ENCODE measurements at regions not wholly inside any gene's neighbourhood (a gene's known extent, or its start where the extent isn't known, plus 50 kb on each side); places are given as distances from the start of the nearest gene placed in this dataset.

GRCh38 chr2:19484736-19485135 lies 126.3 kb upstream of the OSR1 start:
- peaks cover 3% of the 10 kb centered on the region for H3K27me3 ChIP-seq
- H3K4me3 ChIP-seq = no peak overlapping the region
- no peak overlapping the region for H3K27ac ChIP-seq
- H3K4me1 ChIP-seq (replicated peaks in 1 of 2) = no peaks in the 10 kb centered on the region
- no peaks in the 10 kb centered on the region for H3K36me3 ChIP-seq (replicated peaks in 1 of 2)
- no peaks in the 10 kb centered on the region for H3K9me3 ChIP-seq (replicated peaks in 1 of 3)
- intact Hi-C loops (cut with DNase I) = no loop called here
- TF ChIP-seq POLR2A (IDR thresholded peaks at IDR 0.05) = no peak
- TF ChIP-seq, protein P1, sequence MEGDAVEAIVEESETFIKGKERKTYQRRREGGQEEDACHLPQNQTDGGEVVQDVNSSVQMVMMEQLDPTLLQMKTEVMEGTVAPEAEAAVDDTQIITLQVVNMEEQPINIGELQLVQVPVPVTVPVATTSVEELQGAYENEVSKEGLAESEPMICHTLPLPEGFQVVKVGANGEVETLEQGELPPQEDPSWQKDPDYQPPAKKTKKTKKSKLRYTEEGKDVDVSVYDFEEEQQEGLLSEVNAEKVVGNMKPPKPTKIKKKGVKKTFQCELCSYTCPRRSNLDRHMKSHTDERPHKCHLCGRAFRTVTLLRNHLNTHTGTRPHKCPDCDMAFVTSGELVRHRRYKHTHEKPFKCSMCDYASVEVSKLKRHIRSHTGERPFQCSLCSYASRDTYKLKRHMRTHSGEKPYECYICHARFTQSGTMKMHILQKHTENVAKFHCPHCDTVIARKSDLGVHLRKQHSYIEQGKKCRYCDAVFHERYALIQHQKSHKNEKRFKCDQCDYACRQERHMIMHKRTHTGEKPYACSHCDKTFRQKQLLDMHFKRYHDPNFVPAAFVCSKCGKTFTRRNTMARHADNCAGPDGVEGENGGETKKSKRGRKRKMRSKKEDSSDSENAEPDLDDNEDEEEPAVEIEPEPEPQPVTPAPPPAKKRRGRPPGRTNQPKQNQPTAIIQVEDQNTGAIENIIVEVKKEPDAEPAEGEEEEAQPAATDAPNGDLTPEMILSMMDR (IDR thresholded peaks at IDR 0.05) = no peak
- DNase-seq = no peak
- 85 to 100% (median 91%) methylated on average over 1 of the region's 1 CpG for WGBS, 4 donors

DNA sequence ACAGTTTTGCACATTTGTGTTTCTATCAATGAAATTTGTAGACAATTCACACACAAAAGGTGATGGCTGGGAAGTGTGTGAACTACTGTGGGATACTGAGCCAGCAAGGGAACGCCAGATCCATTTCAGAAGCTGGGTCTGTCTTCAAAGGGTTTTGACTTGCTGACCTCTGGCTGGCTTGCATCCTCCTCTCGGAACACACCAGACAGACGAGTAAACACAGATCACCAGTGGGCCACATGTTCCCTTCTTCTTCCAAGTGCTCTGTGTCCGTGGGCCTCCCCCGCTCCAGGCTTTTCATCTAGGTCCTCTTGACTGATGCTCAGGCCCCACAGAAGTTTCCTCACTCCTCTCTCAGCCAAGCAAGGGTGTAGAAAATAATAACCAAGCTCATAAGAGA lies 122.2 kb upstream of the OSR1 start:
- no peak for DNase-seq
- Histone ChIP-seq H3K27me3 (peaks cover 3% of the 10 kb centered on the region), H3K27ac (no peak overlapping the region), H3K36me3 (replicated peaks in 1 of 2) (no peaks in the 10 kb centered on the region), H3K4me3 (no peak overlapping the region), H3K9me3 (replicated peaks in 1 of 3) (no peaks in the 10 kb centered on the region), H3K4me1 (replicated peaks in 1 of 2) (no peaks in the 10 kb centered on the region)
- TF ChIP-seq, protein P1 (IDR thresholded peaks at IDR 0.05) = no peak
- TF ChIP-seq POLR2A (IDR thresholded peaks at IDR 0.05) = no peak
- intact Hi-C loops (cut with DNase I) = no loop called here
- WGBS, 4 donors = 55 to 80% (median 69%) methylated on average over 4 to 5 of the region's 5 CpGs

- Histone ChIP-seq H3K4me3 (no peak overlapping the region), H3K4me1 (replicated peaks in 1 of 2) (no peaks in the 10 kb centered on the region), H3K27ac (no peak overlapping the region), H3K36me3 (replicated peaks in 1 of 2) (no peaks in the 10 kb centered on the region), H3K9me3 (replicated peaks in 1 of 3) (no peaks in the 10 kb centered on the region), H3K27me3 (no peaks in the 10 kb centered on the region)
- TF ChIP-seq, protein P1 (IDR thresholded peaks at IDR 0.05) = no peak
- TF ChIP-seq POLR2A (IDR thresholded peaks at IDR 0.05) = no peak
- intact Hi-C loops (cut with DNase I) = no loop called here
- DNase-seq = no peak
- WGBS, 4 donors = 89 to 97% (median 94%) methylated on average over 1 of the region's 1 CpG
Observed at GRCh38 chr2:19479666-19480065, 121.2 kb upstream of the OSR1 start.

DNA sequence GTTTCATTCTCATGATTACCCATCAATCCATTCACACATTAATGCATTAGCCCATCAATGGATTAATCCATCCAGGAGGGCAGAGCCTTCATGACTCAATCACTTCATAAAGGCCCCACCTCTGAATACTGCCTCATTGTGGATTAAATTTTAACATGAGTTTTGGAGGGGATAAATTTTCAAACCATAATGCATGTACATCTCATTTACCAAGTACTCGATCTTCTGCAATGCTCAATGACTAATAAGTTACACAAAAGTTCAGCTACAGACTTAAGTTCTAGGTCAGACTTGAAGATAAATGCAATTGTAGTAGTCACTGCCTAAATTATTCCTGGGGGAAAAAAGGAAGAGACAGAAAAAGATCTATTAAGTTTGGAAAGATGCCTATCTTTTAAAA lies 120.0 kb upstream of the OSR1 start:
- Histone ChIP-seq H3K4me1 (replicated peaks in 1 of 2) (no peaks in the 10 kb centered on the region), H3K4me3 (no peak overlapping the region), H3K27ac (no peak overlapping the region), H3K36me3 (replicated peaks in 1 of 2) (no peaks in the 10 kb centered on the region), H3K9me3 (replicated peaks in 1 of 3) (no peaks in the 10 kb centered on the region), H3K27me3 (no peaks in the 10 kb centered on the region)
- WGBS, 4 donors = 23 to 81% (median 55%) methylated on average over 1 of the region's 1 CpG
- no peak for TF ChIP-seq POLR2A (IDR thresholded peaks at IDR 0.05)
- TF ChIP-seq, protein P1 (IDR thresholded peaks at IDR 0.05) = no peak
- intact Hi-C loops (cut with DNase I) = no loop called here
- DNase-seq = no peak

All from adrenal gland (tissue), 9 donors.